B cell (primary cell): ENCODE measurements at regions not wholly inside any gene's neighbourhood (a gene's known extent, or its start where the extent isn't known, plus 50 kb on each side); places are given as distances from the start of the nearest gene placed in this dataset.

Experiments used
- ATAC-seq: fragments of 200-7000 bp; cut with Tn5 transposase; one replicate; pipeline ENCODE4 v1.10.0; 2021; ENCODE audit warnings: low read depth, mild to moderate bottlenecking, moderate number of reproducible peaks, moderate library complexity
- CTCF ChIA-PET: fragments of 350-600 bp; sonication (Branson Sonifier 250); formaldehyde crosslinking; loops from one replicate; lab custom pipeline; 2021; ENCODE audit warnings: antibody characterized with exemption, inconsistent platforms; lab: Charles Lee
- POLR2A ChIA-PET: fragments of 350-600 bp; sonication (Branson Sonifier 250); formaldehyde crosslinking; loops from one replicate; lab custom pipeline; 2021; ENCODE audit warnings: antibody characterized with exemption; lab: Charles Lee
- DNase-seq: peaks from one replicate; pipeline ENCODE4 v3.0.0; 2013
- H2AFZ ChIP-seq: 2 replicates; pipeline ENCODE4 v1.6.1; 2012; ENCODE audit warnings: mild to moderate bottlenecking, low read depth, low read length; ENCODE audit not compliant: insufficient read depth, poor library complexity, severe bottlenecking
- H3K27ac ChIP-seq, 2 donors: 1 replicate in 1 of 2; 2 replicates in 1 of 2; pipeline ENCODE4 v1.5.1; 2012 to 2013; ENCODE audit warnings: low read length in 2 of 2, mild to moderate bottlenecking in 2 of 2, moderate library complexity in 1 of 2
- H3K27me3 ChIP-seq, 4 experiments: fragments of 200-600 bp in 1 of 4; sonication (generic) in 1 of 4; replicated peaks in 1 of 4; 1 replicate in 2 of 4; 2 replicates in 2 of 4; pipeline versions ENCODE4 v1.6.1 to v1.7.0; 2013 to 2016; ENCODE audit warnings: low read length in 3 of 4, mild to moderate bottlenecking in 2 of 4, mixed read lengths in 1 of 4, moderate library complexity in 1 of 4; ENCODE audit not compliant: insufficient read depth in 4 of 4, control insufficient read depth in 3 of 4; ENCODE audit errors: control extremely low read depth in 1 of 4
- H3K36me3 ChIP-seq, 2 experiments: replicated peaks in 1 of 2; 1 replicate in 1 of 2; 2 replicates in 1 of 2; pipeline versions ENCODE4 v1.6.1 to v1.7.1; 2013; ENCODE audit warnings: low read length in 1 of 2; ENCODE audit not compliant: insufficient read depth in 2 of 2, control insufficient read depth in 1 of 2; ENCODE audit errors: control extremely low read depth in 1 of 2, extremely low read depth in 1 of 2
- H3K4me1 ChIP-seq, 2 donors: fragments of 200-600 bp in 1 of 2; sonication (generic) in 1 of 2; 1 replicate in 1 of 2; 2 replicates in 1 of 2; pipeline versions ENCODE4 v1.5.1 to v1.6.1; 2013 to 2017; ENCODE audit warnings: low read length in 2 of 2; ENCODE audit not compliant: control insufficient read depth in 2 of 2, insufficient read depth in 2 of 2
- H3K4me2 ChIP-seq: replicated peaks from 2 replicates; pipeline ENCODE3; 2012; ENCODE audit warnings: mild to moderate bottlenecking, low read depth, low read length; ENCODE audit not compliant: poor library complexity, severe bottlenecking
- H3K4me3 ChIP-seq, 5 experiments: fragments of 200-600 bp in 1 of 5; sonication (generic) in 1 of 5; 1 replicate in 3 of 5; 2 replicates in 2 of 5; pipeline versions ENCODE4 v1.5.1 to v1.7.0; 2011 to 2016; ENCODE audit warnings: low read length in 4 of 5, mild to moderate bottlenecking in 4 of 5, low read depth in 2 of 5, control low read depth in 1 of 5, moderate library complexity in 1 of 5; ENCODE audit not compliant: insufficient read depth in 1 of 5; ENCODE audit errors: control extremely low read depth in 1 of 5, extremely low read depth in 1 of 5
- H3K79me2 ChIP-seq: fragments of 200-600 bp; sonication (generic); one replicate; pipeline ENCODE4 v1.6.0; 2016; ENCODE audit warnings: low read length; ENCODE audit not compliant: control insufficient read depth, insufficient read depth
- H3K9ac ChIP-seq: fragments of 200-600 bp; sonication (generic); 2 replicates; pipeline ENCODE4 v1.6.1; 2017; ENCODE audit warnings: mild to moderate bottlenecking, low read length, moderate library complexity
- H3K9me3 ChIP-seq, 3 donors: one replicate each; pipeline versions ENCODE4 v1.6.1 to v1.7.1; 2013; ENCODE audit warnings: low read length in 2 of 3; ENCODE audit not compliant: control insufficient read depth in 2 of 3, insufficient read depth in 1 of 3; ENCODE audit errors: control extremely low read depth in 1 of 3
- H4K20me1 ChIP-seq: 2 replicates; pipeline ENCODE4 v1.6.0; 2012; ENCODE audit warnings: mild to moderate bottlenecking, low read length; ENCODE audit not compliant: insufficient read depth, control insufficient read depth, poor library complexity, severe bottlenecking
- H3K27ac Mint-ChIP-seq: one replicate; pipeline ENCODE4 v1.8.0; 2021; ENCODE audit warnings: mixed read lengths
- H3K27me3 Mint-ChIP-seq: one replicate; pipeline ENCODE4 v1.8.0; 2021; ENCODE audit warnings: mixed read lengths
- H3K4me1 Mint-ChIP-seq: one replicate; pipeline ENCODE4 v1.8.0; 2021; ENCODE audit warnings: mixed read lengths
- H3K4me3 Mint-ChIP-seq: one replicate; pipeline ENCODE4 v1.8.0; 2021; ENCODE audit warnings: mixed read lengths
- H3K9me3 Mint-ChIP-seq: one replicate; pipeline ENCODE4 v1.8.0; 2022; ENCODE audit warnings: mixed read lengths; ENCODE audit not compliant: insufficient read depth
- CTCF ChIP-seq: fragments of 200-600 bp; IDR thresholded peaks from one replicate; pipeline ENCODE4 v1.8.0; 2022; ENCODE audit warnings: antibody characterized with exemption, mild to moderate bottlenecking
- EZH2 ChIP-seq: IDR thresholded peaks from 2 replicates; pipeline ENCODE4 v1.6.1; 2012; ENCODE audit warnings: borderline replicate concordance, low read depth, mild to moderate bottlenecking, moderate library complexity, low read length; ENCODE audit not compliant: insufficient read depth, poor library complexity, severe bottlenecking
- WGBS: methylation state at CpG from one replicate; pipeline ENCODE4 v1.1.5; 2013; ENCODE audit warnings: missing lambda C conversion rate; ENCODE audit not compliant: insufficient coverage; 5-methylcytosine and 5-hydroxymethylcytosine counted together
- intact Hi-C: fragments of 100-400 bp; cut with micrococcal nuclease; formaldehyde crosslinking; loops from one replicate; pipeline ENCODE4 v1.10.0; 2022

GRCh38 chr12:124437617-124438436 lies 129.6 kb downstream of the NCOR2 start:
- 88% methylated on average over 32 of the region's 36 CpGs for WGBS
- H3K36me3 ChIP-seq = peaks cover 0 to 19% of the 10 kb centered on the region in 2 experiments
- no peaks in the 10 kb centered on the region for H3K4me1 Mint-ChIP-seq
- H3K9ac ChIP-seq = no peak overlapping the region
- H2AFZ ChIP-seq = no peak overlapping the region
- intact Hi-C loops = no loop called here
- no peaks in the 10 kb centered on the region for H3K27me3 Mint-ChIP-seq
- TF ChIP-seq CTCF = no peak
- TF ChIP-seq EZH2 = no peak
- H3K27me3 ChIP-seq = no peaks in the 10 kb centered on the region
- no peak overlapping the region for H3K4me2 ChIP-seq
- H3K27ac ChIP-seq = no peak overlapping the region
- ATAC-seq (no peak), DNase-seq (peak; percentile 28)
- H4K20me1 ChIP-seq = peaks cover 55% of the 10 kb centered on the region
- peaks cover 27% of the 10 kb centered on the region for H3K79me2 ChIP-seq
- CTCF ChIA-PET = no interaction called here
- no peaks in the 10 kb centered on the region for H3K9me3 ChIP-seq
- H3K27ac Mint-ChIP-seq = no peak overlapping the region
- H3K4me3 Mint-ChIP-seq = no peak overlapping the region
- no peak overlapping the region for H3K4me3 ChIP-seq
- H3K4me1 ChIP-seq = no peaks in the 10 kb centered on the region
- H3K9me3 Mint-ChIP-seq = no peaks in the 10 kb centered on the region
- POLR2A ChIA-PET = no interaction called here

- Mint-ChIP-seq H3K4me3 (no peak overlapping the region), H3K9me3 (no peaks in the 10 kb centered on the region), H3K4me1 (peaks cover 3% of the 10 kb centered on the region), H3K27me3 (no peaks in the 10 kb centered on the region), H3K27ac (peak overlapping the region; percentile 10)
- TF ChIP-seq CTCF (no peak), EZH2 (no peak)
- POLR2A ChIA-PET = no interaction called here
- CTCF ChIA-PET = no interaction called here
- H3K27me3 ChIP-seq = no peaks in the 10 kb centered on the region
- no peak overlapping the region for H3K27ac ChIP-seq
- 92% methylated on average over 7 of the region's 7 CpGs for WGBS
- no peak overlapping the region for H3K9ac ChIP-seq
- ATAC-seq = no peak
- H3K4me1 ChIP-seq = no peaks in the 10 kb centered on the region
- no peaks in the 10 kb centered on the region for H3K9me3 ChIP-seq
- no peak for DNase-seq
- H3K4me2 ChIP-seq = no peak overlapping the region
- H3K79me2 ChIP-seq = peaks cover 26% of the 10 kb centered on the region
- H4K20me1 ChIP-seq = peaks cover 56% of the 10 kb centered on the region
- intact Hi-C loops = no loop called here
- H2AFZ ChIP-seq = no peak overlapping the region
- peaks cover 0 to 13% of the 10 kb centered on the region in 2 experiments for H3K36me3 ChIP-seq
- H3K4me3 ChIP-seq = no peak overlapping the region
Measured at GRCh38 chr12:124437121-124437520, 130.3 kb downstream of the NCOR2 start.
